Right lobe of liver (tissue), 6 donors: ENCODE measurements at regions not wholly inside any gene's neighbourhood (a gene's known extent, or its start where the extent isn't known, plus 50 kb on each side); places are given as distances from the start of the nearest gene placed in this dataset.

Source experiments
- ATAC-seq, 4 donors: fragments of 200-7000 bp; cut with Tn5 transposase; one replicate each; pipeline ENCODE4 v1.9.1; 2020; ENCODE audit warnings: mild to moderate bottlenecking in 4 of 4, moderate library complexity in 4 of 4
- DNase-seq, 3 donors: peaks; one replicate each; pipeline ENCODE4 v3.0.0-alpha.2; 2020
- H3K27ac ChIP-seq, 3 donors: fragments of 200-600 bp; one replicate each; pipeline ENCODE4 v1.8.0; 2022
- H3K27me3 ChIP-seq, 2 donors: fragments of 200-600 bp; one replicate each; pipeline ENCODE4 v1.8.0; 2022
- H3K36me3 ChIP-seq, 4 donors: fragments of 200-600 bp; sonication (generic) in 1 of 4; one replicate each; pipeline versions ENCODE4 v1.5.1 to v1.8.0; 2017 to 2022; ENCODE audit warnings: control low read depth in 1 of 4
- H3K4me1 ChIP-seq, 4 donors: fragments of 200-600 bp; sonication (generic) in 1 of 4; one replicate each; pipeline versions ENCODE4 v1.5.1 to v1.8.0; 2017 to 2022; ENCODE audit warnings: control low read depth in 1 of 4
- H3K4me3 ChIP-seq, 3 donors: fragments of 200-600 bp; one replicate each; pipeline ENCODE4 v1.8.0; 2022
- H3K9me3 ChIP-seq, 4 donors: fragments of 200-600 bp; sonication (generic) in 1 of 4; one replicate each; pipeline versions ENCODE4 v1.5.1 to v1.8.0; 2017 to 2022; ENCODE audit warnings: control low read depth in 1 of 4
- POLR2A ChIP-seq: fragments of 450-650 bp; IDR thresholded peaks from one replicate; pipeline ENCODE4 v1.6.1; 2017; ENCODE audit warnings: antibody characterized with exemption, mild to moderate bottlenecking
- WGBS: methylation state at CpG from one replicate; pipeline ENCODE4 v1.1.6; 2018; ENCODE audit warnings: low coverage, low lambda C conversion rate; ENCODE audit not compliant: insufficient coverage; ENCODE audit errors: missing lambda C conversion rate; 5-methylcytosine and 5-hydroxymethylcytosine counted together
- intact Hi-C, 2 donors: fragments of 100-400 bp; cut with DNase I; formaldehyde crosslinking; loops; one replicate each; pipeline versions ENCODE4 v1.11.2 to v1.14.1; 2022
- TF ChIP-seq, protein P1 (sequence below), 4 donors: fragments of 200-600 bp in 3 of 4; fragments of 450-650 bp in 1 of 4; IDR thresholded peaks; one replicate each; pipeline versions ENCODE4 v1.5.1 to v1.8.0; 2016 to 2022; ENCODE audit warnings: antibody characterized with exemption in 4 of 4, mild to moderate bottlenecking in 2 of 4
- donor health status: DM: no; HTN: yes; CAD: no.
- donor health status: DM: no; HTN: no; CAD: no.
- donor health status: DM: no; HTN: no; CAD: no.
- donor health status: DM: no; HTN: yes; CAD: no.
- donor health status: DM: no; HTN: yes; CAD: no.

DNA sequence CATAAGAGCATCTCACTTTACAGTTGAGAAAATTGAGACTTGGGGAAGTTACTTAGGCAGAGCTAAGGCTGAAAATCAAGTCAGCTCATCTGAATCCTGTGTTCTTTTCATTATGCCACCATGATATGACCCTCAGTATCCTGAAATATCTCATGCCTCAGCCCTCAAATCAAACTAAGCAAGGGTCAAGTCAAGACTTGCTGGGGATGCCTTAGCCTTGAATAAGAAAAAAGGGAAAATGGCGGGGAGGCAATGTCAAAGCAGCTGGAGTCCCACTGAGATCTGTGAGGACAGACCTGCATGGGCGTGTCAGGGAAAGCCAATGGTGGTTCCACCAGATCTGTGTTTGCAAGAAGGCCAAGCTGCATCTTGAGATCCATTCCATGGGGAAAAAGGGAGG, 91.0 kb upstream of the CACUL1 start:
- no peak for DNase-seq
- Histone ChIP-seq H3K4me3 (no peak overlapping the region), H3K36me3 (no peaks in the 10 kb centered on the region), H3K27ac (no peak overlapping the region), H3K4me1 (peaks cover 0 to 3% (median 0%) of the 10 kb centered on the region in 4 donors), H3K9me3 (no peaks in the 10 kb centered on the region), H3K27me3 (no peaks in the 10 kb centered on the region)
- WGBS = 83% methylated on average over 2 of the region's 2 CpGs
- ATAC-seq = no peak
- intact Hi-C loops = no loop called here
- TF ChIP-seq, protein P1, sequence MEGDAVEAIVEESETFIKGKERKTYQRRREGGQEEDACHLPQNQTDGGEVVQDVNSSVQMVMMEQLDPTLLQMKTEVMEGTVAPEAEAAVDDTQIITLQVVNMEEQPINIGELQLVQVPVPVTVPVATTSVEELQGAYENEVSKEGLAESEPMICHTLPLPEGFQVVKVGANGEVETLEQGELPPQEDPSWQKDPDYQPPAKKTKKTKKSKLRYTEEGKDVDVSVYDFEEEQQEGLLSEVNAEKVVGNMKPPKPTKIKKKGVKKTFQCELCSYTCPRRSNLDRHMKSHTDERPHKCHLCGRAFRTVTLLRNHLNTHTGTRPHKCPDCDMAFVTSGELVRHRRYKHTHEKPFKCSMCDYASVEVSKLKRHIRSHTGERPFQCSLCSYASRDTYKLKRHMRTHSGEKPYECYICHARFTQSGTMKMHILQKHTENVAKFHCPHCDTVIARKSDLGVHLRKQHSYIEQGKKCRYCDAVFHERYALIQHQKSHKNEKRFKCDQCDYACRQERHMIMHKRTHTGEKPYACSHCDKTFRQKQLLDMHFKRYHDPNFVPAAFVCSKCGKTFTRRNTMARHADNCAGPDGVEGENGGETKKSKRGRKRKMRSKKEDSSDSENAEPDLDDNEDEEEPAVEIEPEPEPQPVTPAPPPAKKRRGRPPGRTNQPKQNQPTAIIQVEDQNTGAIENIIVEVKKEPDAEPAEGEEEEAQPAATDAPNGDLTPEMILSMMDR (IDR thresholded peaks at IDR 0.05) = no peak

DNA sequence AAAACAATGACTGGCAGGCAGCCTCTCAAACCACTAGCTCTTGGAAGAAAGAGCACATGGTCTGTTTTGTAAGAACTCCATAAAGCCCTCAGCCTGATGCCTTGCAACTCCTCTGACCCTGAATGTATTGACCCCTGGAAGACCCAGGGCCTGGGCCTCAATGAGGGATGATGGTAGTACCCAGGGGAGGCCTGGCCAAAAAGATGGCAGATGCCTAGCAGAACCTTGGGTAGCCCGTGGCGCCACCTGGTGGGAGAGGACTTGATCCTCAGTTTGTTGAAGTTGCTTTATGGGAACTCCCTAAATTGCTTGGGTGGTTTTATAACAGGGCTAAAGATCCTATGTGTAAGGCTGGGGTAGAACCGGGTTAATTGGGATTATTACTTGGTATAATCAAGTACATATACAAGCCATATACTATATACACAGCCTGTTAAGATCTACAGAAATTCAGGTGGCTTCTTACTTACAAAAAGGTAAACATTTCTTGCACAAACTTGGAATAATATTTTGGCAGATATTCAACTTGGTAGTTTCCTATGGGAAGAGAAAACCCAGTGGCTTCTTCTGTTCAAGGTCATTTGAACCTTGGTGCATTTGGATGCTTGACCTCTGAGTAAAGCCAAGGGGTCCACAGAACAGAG, 95.8 kb upstream of the CACUL1 start:
- Histone ChIP-seq H3K36me3 (no peaks in the 10 kb centered on the region), H3K27ac (no peak overlapping the region), H3K4me1 (peaks cover 0 to 8% (median 0%) of the 10 kb centered on the region in 4 donors), H3K9me3 (no peaks in the 10 kb centered on the region), H3K4me3 (no peak overlapping the region), H3K27me3 (no peaks in the 10 kb centered on the region)
- peak; percentile 68 to 75 (median 72) for ATAC-seq
- intact Hi-C loops = no loop called here
- peak; percentile 70 to 73 (median 72) for DNase-seq
- 32% methylated on average over 3 of the region's 3 CpGs for WGBS
- TF ChIP-seq, protein P1 (IDR thresholded peaks at IDR 0.05) = peak; percentile 44 to 73 (median 66)
- no peak for TF ChIP-seq POLR2A

DNA sequence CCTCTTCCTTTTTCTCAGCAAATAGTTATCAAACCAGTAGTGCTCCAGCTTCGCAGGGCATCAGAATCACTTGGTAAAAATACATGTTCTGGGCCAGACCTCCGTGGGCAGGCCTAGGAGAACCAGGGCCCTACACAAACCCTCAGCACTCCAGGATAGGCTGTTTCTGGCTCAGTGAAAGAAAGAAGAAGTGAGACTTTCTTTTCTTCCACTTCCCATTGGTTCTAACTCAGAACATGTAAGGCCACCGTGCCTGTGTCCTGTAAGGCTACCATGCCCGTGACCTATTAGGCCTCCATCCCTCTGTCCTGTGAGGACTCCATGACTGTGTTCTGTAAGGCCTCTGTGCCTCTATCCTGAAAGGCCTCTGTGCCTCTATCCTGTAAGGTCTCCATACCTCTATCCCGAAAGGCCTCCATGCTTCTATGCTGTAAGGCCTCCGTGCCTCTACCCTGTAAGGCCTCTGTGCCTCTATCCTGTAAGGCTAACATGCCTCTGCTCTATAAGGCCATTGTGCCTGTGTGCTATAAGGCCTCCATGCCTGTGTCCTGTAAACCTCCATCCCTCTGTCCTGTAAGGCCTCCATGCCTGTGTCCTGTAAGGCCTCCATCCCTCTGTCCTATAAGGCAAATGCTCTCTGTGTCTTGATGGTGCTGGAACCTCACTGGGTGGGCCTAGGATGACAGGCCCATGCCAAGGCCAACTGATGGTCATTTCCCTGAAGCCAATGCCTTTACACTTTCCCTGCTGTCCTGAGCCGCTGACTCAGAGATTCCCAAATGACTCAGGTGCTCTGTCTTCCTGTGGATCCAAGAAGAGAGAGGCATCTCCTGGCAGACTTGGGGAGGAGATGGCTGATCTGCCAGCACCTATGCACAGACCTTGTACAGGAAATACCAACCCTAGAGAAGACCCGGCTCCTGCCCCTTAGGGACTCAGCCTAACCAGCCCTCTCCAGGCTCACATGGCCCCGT, 96.6 kb upstream of the CACUL1 start:
- H3K9me3 ChIP-seq = no peaks in the 10 kb centered on the region
- no peak overlapping the region for H3K4me3 ChIP-seq
- H3K36me3 ChIP-seq = no peaks in the 10 kb centered on the region
- H3K27me3 ChIP-seq = no peaks in the 10 kb centered on the region
- no peak for TF ChIP-seq POLR2A
- TF ChIP-seq, protein P1 (IDR thresholded peaks at IDR 0.05) = no peak
- no peak overlapping the region for H3K27ac ChIP-seq
- H3K4me1 ChIP-seq = peaks cover 0 to 8% (median 0%) of the 10 kb centered on the region in 4 donors
- 87% methylated on average over 7 of the region's 9 CpGs for WGBS
- intact Hi-C loops = no loop called here
- ATAC-seq (peak in 2 of 4 donors; percentile 33 to 56), DNase-seq (no peak)

DNA sequence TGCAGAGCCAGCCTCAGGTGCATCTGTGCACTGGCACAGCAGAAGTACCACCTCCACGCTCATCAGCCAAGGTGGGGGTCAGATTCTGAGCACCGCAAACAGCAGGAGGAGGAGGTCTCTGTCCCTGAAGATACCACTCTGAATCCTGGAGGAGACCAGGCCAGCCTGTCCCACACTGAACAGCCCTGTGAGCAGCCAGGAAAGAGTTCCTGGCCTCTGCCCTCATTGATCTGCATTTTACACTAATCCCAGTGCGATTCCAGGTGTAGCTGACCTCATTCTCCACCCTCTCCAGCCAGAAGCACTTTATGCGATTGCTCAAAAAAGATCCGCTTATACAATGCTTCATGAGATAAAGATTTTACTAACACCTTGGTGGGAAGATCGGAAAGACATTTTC, 99.1 kb upstream of the CACUL1 start:
- intact Hi-C loops = no loop called here
- ATAC-seq = peak; percentile 53 to 97 (median 90)
- no peaks in the 10 kb centered on the region for H3K27me3 ChIP-seq
- H3K4me3 ChIP-seq = no peak overlapping the region
- no peak for TF ChIP-seq POLR2A
- TF ChIP-seq, protein P1 (IDR thresholded peaks at IDR 0.05) = no peak
- WGBS = 35% methylated on average over 5 of the region's 6 CpGs
- DNase-seq = peak in 2 of 3 donors; percentile 32 to 66
- peaks cover 0 to 8% (median 0%) of the 10 kb centered on the region in 4 donors for H3K4me1 ChIP-seq
- no peak overlapping the region for H3K27ac ChIP-seq
- H3K36me3 ChIP-seq = no peaks in the 10 kb centered on the region
- H3K9me3 ChIP-seq = no peaks in the 10 kb centered on the region
